B cell (primary cell): ENCODE measurements at regions not wholly inside any gene's neighbourhood (a gene's known extent, or its start where the extent isn't known, plus 50 kb on each side); places are given as distances from the start of the nearest gene placed in this dataset.
"Not testable (repeated sequence)": the region's sequence is repeated elsewhere in the genome, so short reads cannot be mapped to it uniquely, and the experiment has no call there.

Experiments
- EZH2 ChIP-seq: IDR thresholded peaks from 2 replicates; pipeline ENCODE4 v1.6.1; 2012; ENCODE audit warnings: borderline replicate concordance, low read depth, mild to moderate bottlenecking, moderate library complexity, low read length; ENCODE audit not compliant: insufficient read depth, poor library complexity, severe bottlenecking
- TF ChIP-seq, protein P1 (sequence below): fragments of 200-600 bp; IDR thresholded peaks from one replicate; pipeline ENCODE4 v1.8.0; 2022; ENCODE audit warnings: antibody characterized with exemption, mild to moderate bottlenecking

- TF ChIP-seq, protein P1, sequence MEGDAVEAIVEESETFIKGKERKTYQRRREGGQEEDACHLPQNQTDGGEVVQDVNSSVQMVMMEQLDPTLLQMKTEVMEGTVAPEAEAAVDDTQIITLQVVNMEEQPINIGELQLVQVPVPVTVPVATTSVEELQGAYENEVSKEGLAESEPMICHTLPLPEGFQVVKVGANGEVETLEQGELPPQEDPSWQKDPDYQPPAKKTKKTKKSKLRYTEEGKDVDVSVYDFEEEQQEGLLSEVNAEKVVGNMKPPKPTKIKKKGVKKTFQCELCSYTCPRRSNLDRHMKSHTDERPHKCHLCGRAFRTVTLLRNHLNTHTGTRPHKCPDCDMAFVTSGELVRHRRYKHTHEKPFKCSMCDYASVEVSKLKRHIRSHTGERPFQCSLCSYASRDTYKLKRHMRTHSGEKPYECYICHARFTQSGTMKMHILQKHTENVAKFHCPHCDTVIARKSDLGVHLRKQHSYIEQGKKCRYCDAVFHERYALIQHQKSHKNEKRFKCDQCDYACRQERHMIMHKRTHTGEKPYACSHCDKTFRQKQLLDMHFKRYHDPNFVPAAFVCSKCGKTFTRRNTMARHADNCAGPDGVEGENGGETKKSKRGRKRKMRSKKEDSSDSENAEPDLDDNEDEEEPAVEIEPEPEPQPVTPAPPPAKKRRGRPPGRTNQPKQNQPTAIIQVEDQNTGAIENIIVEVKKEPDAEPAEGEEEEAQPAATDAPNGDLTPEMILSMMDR: not testable (repeated sequence)
- not testable (repeated sequence) for TF ChIP-seq EZH2
Measured at GRCh38 chr7:75254238-75254637, 141.2 kb upstream of the TRIM73 start.
